NCI-H2196 (cell line): ENCODE measurements at regions not wholly inside any gene's neighbourhood (a gene's known extent, or its start where the extent isn't known, plus 50 kb on each side); places are given as distances from the start of the nearest gene placed in this dataset.
A peak's percentile ranks its signal among the peaks of the same experiment; 100 is the strongest.

Experiments used
- DNase-seq: peaks from one replicate; lab custom pipeline; 2025; ENCODE audit not compliant: unreplicated experiment; lab: John Stamatoyannopoulos, UW

- no peak for DNase-seq
These were observed 454.3 kb upstream of the KLF4 start for GRCh38 chr9:107943901-107944300.

- no peak for DNase-seq
These were observed 453.3 kb upstream of the KLF4 start for GRCh38 chr9:107942856-107943255.

GRCh38 chr9:107942291-107942690, 452.7 kb upstream of the KLF4 start:
- DNase-seq, result no peak

- no peak for DNase-seq
These were observed 451.3 kb upstream of the KLF4 start for GRCh38 chr9:107940616-107941595.

- DNase-seq, result no peak
These were observed 449.3 kb upstream of the KLF4 start for GRCh38 chr9:107938801-107939386.

GRCh38 chr9:107935931-107936330, 446.4 kb upstream of the KLF4 start:
- DNase-seq, result peak; percentile 31

- no peak for DNase-seq
These were observed 443.9 kb upstream of the KLF4 start for GRCh38 chr9:107933516-107933915.

GRCh38 chr9:107933097-107933496, 443.5 kb upstream of the KLF4 start:
- no peak for DNase-seq

- DNase-seq, result no peak
These were observed 443.0 kb upstream of the KLF4 start for GRCh38 chr9:107932601-107933000.

- no peak for DNase-seq
These were observed 442.5 kb upstream of the KLF4 start for GRCh38 chr9:107932046-107932445.

GRCh38 chr9:107931071-107931715, 441.6 kb upstream of the KLF4 start:
- no peak for DNase-seq

GRCh38 chr9:107929443-107929842, 439.9 kb upstream of the KLF4 start:
- DNase-seq, result no peak

- DNase-seq, result no peak
These were observed 439.3 kb upstream of the KLF4 start for GRCh38 chr9:107928701-107929371.

GRCh38 chr9:107927276-107927675, 437.7 kb upstream of the KLF4 start:
- no peak for DNase-seq

GRCh38 chr9:107925749-107926297, 436.3 kb upstream of the KLF4 start:
- no peak for DNase-seq

GRCh38 chr9:107922260-107922659, 432.7 kb upstream of the KLF4 start:
- DNase-seq, result no peak

GRCh38 chr9:107919263-107919662, 429.7 kb upstream of the KLF4 start:
- DNase-seq, result no peak

GRCh38 chr9:107918749-107919148, 429.2 kb upstream of the KLF4 start:
- no peak for DNase-seq

GRCh38 chr9:107914151-107914550, 424.6 kb upstream of the KLF4 start:
- DNase-seq, result no peak

GRCh38 chr9:107907715-107908114, 418.1 kb upstream of the KLF4 start:
- DNase-seq, result no peak

- DNase-seq, result no peak
These were observed 417.7 kb upstream of the KLF4 start for GRCh38 chr9:107907255-107907654.
